H1 (cell line): ENCODE measurements at regions not wholly inside any gene's neighbourhood (a gene's known extent, or its start where the extent isn't known, plus 50 kb on each side); places are given as distances from the start of the nearest gene placed in this dataset.

Source experiments
- CTCF ChIA-PET: fragments of 300-600 bp; sonication (Branson Sonifier 250); formaldehyde crosslinking; loops from one replicate; lab custom pipeline; 2021; ENCODE audit not compliant: partially characterized antibody; lab: Charles Lee
- POLR2A ChIA-PET: fragments of 300-600 bp; sonication (Branson Sonifier 250); formaldehyde crosslinking; loops from one replicate; lab custom pipeline; 2021; ENCODE audit warnings: inconsistent platforms; ENCODE audit not compliant: partially characterized antibody; lab: Charles Lee
- DNase-seq, 2 experiments: peaks; one replicate each; pipeline versions ENCODE4 v3.0.0 to v3.0.0-alpha.2; 2010 to 2022; ENCODE audit warnings: low spot score in 2 of 2, low read depth in 1 of 2, mixed read lengths in 1 of 2
- FAIRE-seq: peaks from 2 replicates; lab custom pipeline; 2011; peaks lifted over from hg19 to GRCh38; lab: Jason Lieb, UNC
- H2AFZ ChIP-seq: 2 replicates; pipeline ENCODE4 v1.8.1; 2012; ENCODE audit warnings: low read length, inconsistent platforms
- H2AK5ac ChIP-seq: 2 replicates; pipeline ENCODE4 v1.6.1; 2013; ENCODE audit warnings: low read depth, low read length
- H2BK120ac ChIP-seq: replicated peaks from 2 replicates; pipeline ENCODE3; 2013; ENCODE audit warnings: low read depth, low read length, inconsistent platforms
- H2BK12ac ChIP-seq: 2 replicates; pipeline ENCODE4 v1.6.1; 2013; ENCODE audit warnings: low read depth, low read length
- H2BK15ac ChIP-seq: 2 replicates; pipeline ENCODE4 v1.6.1; 2013; ENCODE audit warnings: low read length
- H2BK20ac ChIP-seq: 2 replicates; pipeline ENCODE4 v1.6.1; 2013; ENCODE audit warnings: low read length
- H2BK5ac ChIP-seq: 2 replicates; pipeline ENCODE4 v1.6.1; 2013; ENCODE audit warnings: low read depth, low read length
- H3K14ac ChIP-seq: 2 replicates; pipeline ENCODE4 v1.6.1; 2013; ENCODE audit warnings: inconsistent platforms; ENCODE audit not compliant: insufficient read length
- H3K18ac ChIP-seq: 2 replicates; pipeline ENCODE4 v1.6.1; 2013; ENCODE audit warnings: low read length; ENCODE audit errors: extremely low read depth
- H3K23ac ChIP-seq: 2 replicates; pipeline ENCODE4 v1.6.1; 2013; ENCODE audit warnings: inconsistent platforms; ENCODE audit not compliant: insufficient read length
- H3K23me2 ChIP-seq: 2 replicates; pipeline ENCODE4 v1.6.1; 2013; ENCODE audit warnings: low read depth, low read length
- H3K27ac ChIP-seq: 2 replicates; pipeline ENCODE4 v1.6.1; 2011; ENCODE audit warnings: low read depth, low read length, inconsistent platforms
- H3K27me3 ChIP-seq, 4 experiments: replicated peaks in 1 of 4; 1 replicate in 1 of 4; 2 replicates in 3 of 4; pipeline versions ENCODE4 v1.6.1 to v1.8.1; 2011 to 2013; ENCODE audit warnings: low read length in 3 of 4, mild to moderate bottlenecking in 3 of 4, inconsistent platforms in 2 of 4, mixed read lengths in 2 of 4, moderate library complexity in 1 of 4; ENCODE audit not compliant: control insufficient read depth in 3 of 4, insufficient read depth in 3 of 4; ENCODE audit errors: extremely low read depth in 1 of 4
- H3K36me3 ChIP-seq, 4 experiments: 2 replicates each; pipeline versions ENCODE4 v1.6.1 to v1.8.1; 2011 to 2013; ENCODE audit warnings: mild to moderate bottlenecking in 4 of 4, low read length in 3 of 4, moderate library complexity in 2 of 4, control low read depth in 1 of 4, inconsistent platforms in 1 of 4; ENCODE audit not compliant: insufficient read depth in 4 of 4, control insufficient read depth in 2 of 4
- H3K4ac ChIP-seq: replicated peaks from 2 replicates; pipeline ENCODE3; 2013; ENCODE audit warnings: low read length, low read depth, mixed read lengths, inconsistent platforms; ENCODE audit not compliant: insufficient read length
- H3K4me1 ChIP-seq, 4 experiments: replicated peaks in 1 of 4; 1 replicate in 1 of 4; 2 replicates in 3 of 4; pipeline versions ENCODE4 v1.6.1 to v1.8.1; 2011 to 2013; ENCODE audit warnings: low read length in 3 of 4, inconsistent platforms in 2 of 4, mixed read lengths in 1 of 4; ENCODE audit not compliant: insufficient read depth in 4 of 4, control insufficient read depth in 3 of 4
- H3K4me2 ChIP-seq, 2 experiments: 2 replicates each; pipeline versions ENCODE4 v1.6.1 to v1.8.1; 2011 to 2013; ENCODE audit warnings: low read depth in 2 of 2, low read length in 2 of 2, control low read depth in 1 of 2, inconsistent platforms in 1 of 2, mild to moderate bottlenecking in 1 of 2; ENCODE audit not compliant: insufficient read depth in 1 of 2
- H3K4me3 ChIP-seq, 4 experiments: fragments of 200-600, 300-600 bp in 1 of 4; sonication (generic), shearing (Covaris generic), sonication (Bioruptor Twin) in 1 of 4; 2 replicates each; pipeline versions ENCODE4 v1.5.1 to v1.8.1; 2011 to 2016; ENCODE audit warnings: low read length in 4 of 4, low read depth in 3 of 4, control low read depth in 2 of 4, inconsistent platforms in 2 of 4, mild to moderate bottlenecking in 2 of 4, mixed read lengths in 1 of 4, moderate library complexity in 1 of 4; ENCODE audit not compliant: insufficient read depth in 2 of 4; ENCODE audit errors: extremely low read depth in 1 of 4
- H3K56ac ChIP-seq: replicated peaks from 2 replicates; pipeline ENCODE3; 2013; ENCODE audit warnings: low read depth, mild to moderate bottlenecking, mixed read lengths, low read length, inconsistent platforms; ENCODE audit not compliant: insufficient read length
- H3K79me1 ChIP-seq: 2 replicates; pipeline ENCODE4 v1.6.1; 2013; ENCODE audit warnings: low read depth, low read length, control low read depth
- H3K79me2 ChIP-seq, 2 experiments: 2 replicates each; pipeline versions ENCODE4 v1.6.1 to v1.8.1; 2012 to 2013; ENCODE audit warnings: low read length in 2 of 2, mild to moderate bottlenecking in 2 of 2, inconsistent platforms in 1 of 2; ENCODE audit not compliant: insufficient read depth in 2 of 2, control insufficient read depth in 1 of 2
- H3K9ac ChIP-seq, 4 experiments: replicated peaks in 1 of 4; 1 replicate in 1 of 4; 2 replicates in 3 of 4; pipeline versions ENCODE4 v1.6.1 to v1.8.1; 2011 to 2013; ENCODE audit warnings: low read depth in 3 of 4, low read length in 3 of 4, control low read depth in 2 of 4, mild to moderate bottlenecking in 2 of 4, moderate library complexity in 2 of 4, inconsistent platforms in 1 of 4; ENCODE audit errors: extremely low read depth in 1 of 4
- H3K9me3 ChIP-seq, 2 experiments: 2 replicates each; pipeline versions ENCODE4 v1.6.1 to v1.8.1; 2012 to 2013; ENCODE audit warnings: mild to moderate bottlenecking in 2 of 2, moderate library complexity in 2 of 2, control low read depth in 1 of 2, inconsistent platforms in 1 of 2, low read depth in 1 of 2, low read length in 1 of 2, mixed read lengths in 1 of 2; ENCODE audit not compliant: insufficient read depth in 2 of 2
- H4K20me1 ChIP-seq, 2 experiments: replicated peaks in 1 of 2; 2 replicates each; pipeline versions ENCODE3 to v1.8.1; 2011 to 2013; ENCODE audit warnings: inconsistent platforms in 2 of 2, low read length in 2 of 2, mild to moderate bottlenecking in 1 of 2; ENCODE audit not compliant: insufficient read depth in 2 of 2, control insufficient read depth in 1 of 2
- H4K5ac ChIP-seq: 2 replicates; pipeline ENCODE4 v1.6.1; 2013; ENCODE audit warnings: low read length, low read depth, mixed read lengths, inconsistent platforms; ENCODE audit not compliant: insufficient read length
- H4K8ac ChIP-seq: 2 replicates; pipeline ENCODE4 v1.8.0; 2013; ENCODE audit warnings: mild to moderate bottlenecking, moderate library complexity, low read length, inconsistent platforms; ENCODE audit not compliant: insufficient read depth; ENCODE audit errors: extremely low read depth
- H4K91ac ChIP-seq: replicated peaks from 2 replicates; pipeline ENCODE3; 2013; ENCODE audit warnings: low read length, mixed read lengths, inconsistent platforms; ENCODE audit not compliant: insufficient read length
- BCL11A ChIP-seq, 2 experiments: IDR thresholded peaks; one replicate each; pipeline ENCODE4 v1.6.1; 2011; ENCODE audit warnings: low read depth in 2 of 2, low read length in 2 of 2, mild to moderate bottlenecking in 2 of 2
- CHD2 ChIP-seq: IDR thresholded peaks from 2 replicates; pipeline ENCODE4 v1.6.1; 2012; ENCODE audit warnings: low read length, improper control_type of control experiment
- E2F6 ChIP-seq: IDR thresholded peaks from 2 replicates; pipeline ENCODE4 v1.6.1; 2012; ENCODE audit warnings: inconsistent platforms
- GABPA ChIP-seq: IDR thresholded peaks from 2 replicates; pipeline ENCODE4 v1.6.1; 2011; ENCODE audit warnings: mild to moderate bottlenecking, low read length, moderate library complexity, borderline replicate concordance; ENCODE audit not compliant: insufficient read depth
- GTF2F1 ChIP-seq: IDR thresholded peaks from 2 replicates; pipeline ENCODE4 v1.6.1; 2012; ENCODE audit warnings: low read depth, low read length, improper control_type of control experiment, borderline replicate concordance
- HDAC2 ChIP-seq, 2 experiments: fragments of 300-600 bp in 1 of 2; sonication (generic) in 1 of 2; IDR thresholded peaks; 2 replicates each; pipeline ENCODE4 v1.6.1; 2011 to 2012; ENCODE audit warnings: low read depth in 2 of 2, low read length in 2 of 2, mild to moderate bottlenecking in 2 of 2, moderate library complexity in 2 of 2, borderline replicate concordance in 1 of 2, inconsistent platforms in 1 of 2
- JUN ChIP-seq: IDR thresholded peaks from 2 replicates; pipeline ENCODE4 v1.6.1; 2011; ENCODE audit warnings: low read depth, mild to moderate bottlenecking, improper control_type of control experiment, low read length
- KDM4A ChIP-seq: IDR thresholded peaks from one replicate; pipeline ENCODE4 v1.7.1; 2012; ENCODE audit warnings: low read depth, mild to moderate bottlenecking, moderate library complexity, low read length, inconsistent platforms; ENCODE audit not compliant: severe bottlenecking
- NANOG ChIP-seq: IDR thresholded peaks from 2 replicates; pipeline ENCODE4 v1.6.1; 2011; ENCODE audit warnings: low read length, low read depth, mild to moderate bottlenecking, inconsistent platforms; ENCODE audit not compliant: insufficient read depth, poor library complexity, severe bottlenecking
- PHF8 ChIP-seq: fragments of 200-600 bp; sonication (generic); conservative IDR thresholded peaks from 2 replicates; pipeline ENCODE4 v1.7.1; 2012; ENCODE audit warnings: low read depth, mild to moderate bottlenecking, inconsistent platforms, low read length, moderate library complexity
- RXRA ChIP-seq: IDR thresholded peaks from 2 replicates; pipeline ENCODE4 v1.6.1; 2011; ENCODE audit warnings: low read depth, mild to moderate bottlenecking, low read length, moderate library complexity; ENCODE audit not compliant: insufficient read depth
- SP2 ChIP-seq: IDR thresholded peaks from 2 replicates; pipeline ENCODE4 v1.6.1; 2012; ENCODE audit warnings: mild to moderate bottlenecking, low read length, inconsistent platforms
- SP4 ChIP-seq: IDR thresholded peaks from 2 replicates; pipeline ENCODE4 v1.6.1; 2012; ENCODE audit warnings: low read length, inconsistent platforms
- TCF12 ChIP-seq: IDR thresholded peaks from 2 replicates; pipeline ENCODE4 v1.6.1; 2011; ENCODE audit warnings: low read depth, mild to moderate bottlenecking, low read length
- WGBS, 2 experiments: shearing (Covaris generic) in 1 of 2; methylation state at CpG; one replicate each; pipeline versions ENCODE4 v1.1.6 to v1.1.7; 2013 to 2015; ENCODE audit warnings: low lambda C conversion rate in 2 of 2, mixed read lengths in 2 of 2, inconsistent platforms in 1 of 2, low coverage in 1 of 2, missing lambda C conversion rate in 1 of 2; ENCODE audit not compliant: insufficient replicate concordance in 2 of 2, insufficient coverage in 1 of 2, insufficient read length in 1 of 2; ENCODE audit errors: extremely low coverage in 1 of 2, missing lambda C conversion rate in 1 of 2; 5-methylcytosine and 5-hydroxymethylcytosine counted together

DNA sequence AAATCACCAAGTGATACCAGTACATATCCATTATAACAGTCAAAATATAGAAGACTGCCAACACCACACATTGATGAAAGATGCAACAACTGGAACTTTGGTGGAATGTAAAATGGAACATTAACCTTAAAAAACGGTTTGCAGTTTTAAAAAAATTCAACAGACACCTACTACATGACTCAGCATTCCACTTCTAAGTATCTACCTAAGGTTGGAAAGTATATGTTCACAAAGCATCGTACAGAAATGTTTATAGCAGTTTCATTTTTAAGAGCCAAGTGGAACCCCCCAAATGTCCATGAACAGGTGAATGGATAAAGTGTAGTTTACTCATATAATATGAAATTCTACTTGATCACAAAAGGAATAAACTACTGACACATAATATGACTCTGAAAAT, 314.7 kb upstream of the ARRDC4 start:
- Histone ChIP-seq H2BK15ac (no peak overlapping the region), H3K4ac (no peak overlapping the region), H2BK20ac (no peak overlapping the region), H3K79me2 (no peaks in the 10 kb centered on the region), H2AFZ (no peak overlapping the region), H2BK120ac (no peak overlapping the region), H3K27me3 (no peaks in the 10 kb centered on the region), H3K23ac (no peak overlapping the region), H2BK12ac (no peak overlapping the region), H3K18ac (no peak overlapping the region), H3K4me2 (no peak overlapping the region), H4K91ac (no peak overlapping the region), H2AK5ac (no peak overlapping the region), H3K14ac (no peak overlapping the region), H4K5ac (no peak overlapping the region), H3K56ac (no peak overlapping the region), H3K9ac (no peak overlapping the region), H3K4me1 (no peaks in the 10 kb centered on the region), H3K4me3 (no peak overlapping the region), H2BK5ac (no peak overlapping the region), H3K79me1 (no peaks in the 10 kb centered on the region), H3K9me3 (no peaks in the 10 kb centered on the region), H3K36me3 (no peaks in the 10 kb centered on the region), H4K8ac (no peak overlapping the region), H3K23me2 (no peaks in the 10 kb centered on the region), H4K20me1 (no peaks in the 10 kb centered on the region), H3K27ac (no peak overlapping the region)
- FAIRE-seq (no peak), DNase-seq (no peak)
- ChIA-PET CTCF (interaction anchor here (0.6 kb wide), 1 partner anchor 1691 kb away, joined by 4 read pairs; no protein-coding TSS in a partner anchor), POLR2A (no interaction called here)
- WGBS, 2 experiments: 82% methylated on average over 2 of the region's 2 CpGs; no CpG with 5 or more reads in 1 of the 2 experiments
- TF ChIP-seq E2F6 (no peak), GTF2F1 (no peak), RXRA (no peak), CHD2 (no peak), KDM4A (no peak), SP4 (no peak), GABPA (no peak), PHF8 (no peak), JUN (no peak), TCF12 (no peak), HDAC2 (IDR thresholded peaks at IDR 0.05; ENCODE audit: borderline replicate concordance in 1 of 2, low read depth in 2 of 2, low read length in 2 of 2) (no peak), SP2 (no peak), NANOG (no peak), BCL11A (IDR thresholded peaks at IDR 0.05; ENCODE audit: low read depth in 2 of 2, low read length in 2 of 2) (no peak)
